ENCODE measurements at regions not wholly inside any gene's neighbourhood (a gene's known extent, or its start where the extent isn't known, plus 50 kb on each side); places are given as distances from the start of the nearest gene placed in this dataset.

DNA sequence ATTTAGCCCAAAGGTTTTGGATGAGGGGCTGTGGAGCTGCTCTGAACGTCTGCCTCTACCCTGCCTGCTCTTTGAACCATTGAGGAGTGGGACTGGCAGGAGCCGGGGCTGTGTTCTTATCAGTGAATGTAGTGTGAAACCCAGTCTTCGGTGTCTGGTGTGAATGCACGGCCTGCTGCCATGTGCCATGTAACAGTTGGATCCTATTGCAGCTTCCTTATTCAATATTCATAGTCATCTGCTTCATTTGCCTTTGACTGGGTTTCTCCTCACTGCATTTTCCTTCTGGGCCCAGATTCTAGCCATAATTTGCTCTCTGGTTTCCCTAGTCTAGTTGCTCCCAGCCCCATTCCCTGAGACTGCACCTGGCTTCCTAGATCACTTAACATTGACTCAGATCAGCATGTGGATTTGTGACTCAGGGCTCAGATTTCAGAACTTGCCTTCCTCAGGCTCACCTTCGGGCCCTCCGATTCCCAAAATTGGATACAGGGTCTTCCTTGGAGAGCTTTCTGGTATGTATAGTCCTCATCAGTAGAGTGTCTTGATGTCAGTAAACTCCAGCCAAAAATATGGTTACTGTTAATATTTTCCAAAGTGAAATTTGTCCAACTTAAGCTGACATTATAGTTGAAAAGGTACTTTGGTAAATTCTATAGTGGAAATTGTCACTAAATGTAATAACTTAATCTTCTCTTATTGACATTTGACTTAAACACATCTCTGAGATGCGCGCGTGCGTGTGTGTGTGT, 94.0 kb upstream of the DDIT4L start:
- no peak for DNase-seq

DNA sequence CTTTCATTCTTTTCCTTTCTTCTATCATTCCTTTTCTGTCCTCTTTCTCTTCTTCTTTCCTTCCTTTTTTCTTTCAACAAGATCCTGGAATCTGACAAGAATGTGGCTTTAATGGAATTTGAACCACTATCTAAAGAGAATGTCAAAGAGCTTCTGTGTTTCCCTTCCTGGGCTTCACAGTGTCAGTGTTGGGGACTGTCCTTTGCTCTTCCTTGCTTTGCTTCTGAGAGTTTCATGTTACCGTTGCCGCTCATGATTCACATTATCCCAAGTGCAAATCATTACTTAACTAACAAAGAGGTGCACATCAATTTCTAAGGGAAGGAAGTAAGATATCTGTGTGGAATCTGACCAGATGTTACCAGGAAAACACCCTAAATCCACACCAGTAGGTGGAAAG, 90.5 kb upstream of the DDIT4L start:
- no peak for DNase-seq

DNA sequence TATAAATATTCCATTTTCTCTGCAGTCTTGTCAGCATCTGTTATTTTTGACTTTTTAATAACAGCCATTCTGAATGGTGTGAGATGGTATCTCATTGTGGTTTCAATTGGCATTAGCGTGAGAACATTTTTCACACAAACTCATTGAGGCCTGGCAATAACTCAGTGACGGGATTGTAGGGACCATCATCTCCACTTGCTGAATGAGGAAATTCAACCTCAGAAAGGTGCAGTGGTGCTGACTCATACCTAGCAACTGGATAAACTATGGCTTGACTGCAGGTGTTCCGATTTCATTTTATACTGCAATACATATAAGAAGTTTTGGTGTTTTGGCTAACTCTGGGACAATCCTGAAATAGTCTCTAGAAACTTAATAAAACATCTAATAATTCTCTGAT, 88.3 kb upstream of the DDIT4L start:
- DNase-seq: no peak

GRCh38 chr4:100269446-100269845, 79.2 kb upstream of the DDIT4L start:
- DNase-seq: no peak

DNA sequence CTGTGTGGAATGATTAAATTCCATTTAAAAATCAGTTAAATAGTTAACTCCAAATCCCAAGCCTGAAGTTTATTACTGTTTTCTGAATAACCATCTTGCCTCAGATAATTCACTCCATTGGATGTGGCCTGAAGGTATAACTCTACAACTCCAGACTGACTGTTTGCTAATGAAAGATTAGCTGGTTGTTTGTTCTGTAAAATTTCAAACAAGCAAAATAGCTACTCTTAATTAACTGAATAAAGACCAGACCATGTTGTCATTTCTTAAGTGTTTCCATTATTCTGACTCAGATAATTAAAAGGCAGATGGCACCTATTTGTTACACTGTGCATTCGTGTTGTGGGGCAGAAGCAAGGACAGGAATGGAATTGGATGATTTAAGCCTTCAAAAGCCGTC, 78.5 kb upstream of the DDIT4L start:
- no peak for DNase-seq

DNA sequence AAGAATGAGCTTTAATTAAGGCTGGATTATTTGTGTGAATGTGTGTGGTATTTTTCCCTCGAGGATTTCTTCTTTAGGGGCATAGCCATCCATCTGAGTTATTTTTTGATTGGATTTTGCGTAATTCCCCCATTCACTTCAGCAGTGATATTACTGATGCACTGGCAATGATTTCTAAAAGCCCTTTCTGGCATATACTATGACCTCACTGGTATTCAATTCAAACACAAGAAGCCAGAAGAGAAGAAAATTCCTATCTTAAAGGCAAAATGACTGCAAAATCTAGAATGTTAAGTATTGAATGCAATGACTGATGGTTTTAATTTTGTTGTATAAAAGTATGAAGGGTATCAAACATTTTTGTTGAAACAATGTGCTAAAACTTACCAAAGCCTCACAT, 71.1 kb upstream of the DDIT4L start:
- no peak for DNase-seq

DNA sequence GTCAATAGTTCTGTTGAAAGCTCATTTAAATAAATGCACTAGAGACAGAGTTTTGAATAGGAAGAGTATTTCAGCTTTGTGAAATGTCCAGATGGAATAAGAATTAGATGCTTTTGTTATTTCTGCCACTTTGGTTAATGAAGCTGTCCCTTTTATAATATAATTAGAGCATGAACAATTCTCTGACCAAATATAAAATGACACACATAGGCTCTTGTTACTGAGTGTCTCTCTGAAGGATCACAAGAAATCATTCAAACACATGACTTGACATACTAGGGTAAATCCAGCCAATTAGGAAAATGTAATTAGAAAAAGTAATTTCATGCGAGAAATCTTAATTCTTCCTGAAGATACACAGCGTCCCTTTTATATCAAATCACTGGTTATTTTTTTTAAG, 68.4 kb upstream of the DDIT4L start:
- no peak for DNase-seq

GRCh38 chr4:100257567-100257966, 67.3 kb upstream of the DDIT4L start:
- peak; percentile 92 to 95 for DNase-seq

DNA sequence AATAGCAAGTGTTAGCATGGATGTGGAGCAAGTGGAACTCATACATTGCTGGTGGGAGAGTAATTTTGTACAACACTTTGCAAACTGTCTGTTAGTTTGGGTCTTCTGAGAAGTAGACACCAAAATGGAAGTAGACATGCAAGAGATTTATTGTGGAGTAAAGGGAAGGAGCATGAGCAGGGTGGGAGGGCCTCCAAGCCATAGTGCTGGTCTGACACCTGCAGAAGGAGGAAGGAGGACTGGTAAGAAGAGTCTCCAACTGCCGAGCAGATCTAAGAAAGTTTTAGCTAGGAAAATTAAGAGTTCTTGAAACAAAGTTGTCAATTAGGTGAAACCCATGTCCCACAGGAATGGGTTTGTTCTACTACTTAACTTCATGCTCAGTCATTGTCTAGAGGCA, 64.0 kb upstream of the DDIT4L start:
- no peak for DNase-seq

- no peak for DNase-seq
Measured at GRCh38 chr4:100248476-100248875, 58.2 kb upstream of the DDIT4L start.

DNA sequence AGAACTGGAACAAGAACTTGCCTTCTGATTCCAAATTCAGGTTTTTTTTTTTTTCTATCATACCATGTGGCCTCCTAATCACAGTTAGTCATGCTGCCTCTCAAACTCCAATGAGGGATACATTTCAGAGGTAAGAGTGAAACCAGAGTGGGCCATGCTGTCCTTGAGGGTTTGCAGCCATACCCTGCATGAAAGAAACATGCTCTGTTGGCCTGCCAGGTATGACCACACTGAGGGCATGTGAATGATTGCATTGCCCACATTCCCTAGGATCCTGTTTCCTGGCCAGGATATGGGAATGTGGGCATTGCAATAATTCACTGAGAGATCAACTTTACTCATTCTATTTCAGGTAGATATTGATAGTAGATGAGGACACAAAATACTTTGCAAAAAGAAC, 56.4 kb upstream of the DDIT4L start:
- no peak for DNase-seq

DNA sequence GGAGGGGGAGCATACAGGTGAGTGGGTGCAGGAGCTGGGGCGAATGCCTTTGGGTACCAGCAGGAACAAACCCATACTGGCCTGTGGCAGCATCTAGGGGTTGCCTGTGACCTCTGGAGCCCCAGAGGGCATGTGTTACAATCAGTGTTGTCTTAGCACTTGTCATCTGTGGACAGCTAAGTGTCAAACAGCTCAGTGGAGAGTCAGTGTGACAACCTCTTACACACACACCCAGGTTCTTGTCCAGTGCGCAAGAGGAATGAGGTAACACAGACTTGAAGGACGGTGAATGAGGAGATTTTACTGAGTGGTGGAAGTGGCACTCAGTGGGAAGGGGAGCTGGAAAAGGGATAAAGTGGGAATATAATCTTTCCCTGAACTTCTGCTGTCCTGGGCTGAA, 54.1 kb upstream of the DDIT4L start:
- no peak for DNase-seq
